ENCODE measurements at regions not wholly inside any gene's neighbourhood (a gene's known extent, or its start where the extent isn't known, plus 50 kb on each side); places are given as distances from the start of the nearest gene placed in this dataset.

- DNase-seq: no peak
Measured at GRCh38 chr10:107733328-107734130, 569.0 kb upstream of the SORCS1 start.

GRCh38 chr10:107732045-107732444 is 567.5 kb upstream of the SORCS1 start:
- DNase-seq: no peak

- DNase-seq: no peak
Measured at GRCh38 chr10:107728807-107729206, 564.3 kb upstream of the SORCS1 start.

GRCh38 chr10:107727767-107728317 is 563.3 kb upstream of the SORCS1 start:
- DNase-seq: no peak

- DNase-seq: no peak
Measured at GRCh38 chr10:107718864-107719263, 554.4 kb upstream of the SORCS1 start.

- DNase-seq: no peak
Measured at GRCh38 chr10:107717046-107717445, 552.5 kb upstream of the SORCS1 start.

GRCh38 chr10:107715565-107715964 is 551.1 kb upstream of the SORCS1 start:
- DNase-seq: no peak

GRCh38 chr10:107708981-107709380 is 544.5 kb upstream of the SORCS1 start:
- DNase-seq: no peak

GRCh38 chr10:107706096-107706725 is 541.7 kb upstream of the SORCS1 start:
- DNase-seq: no peak

- no peak for DNase-seq
Measured at GRCh38 chr10:107701943-107702342, 537.4 kb upstream of the SORCS1 start.

GRCh38 chr10:107692072-107692471 is 527.6 kb upstream of the SORCS1 start:
- DNase-seq: peak; percentile 35

- DNase-seq: peak; percentile 76
Measured at GRCh38 chr10:107689323-107689722, 524.8 kb upstream of the SORCS1 start.

GRCh38 chr10:107687701-107688100 is 523.2 kb upstream of the SORCS1 start:
- DNase-seq: peak; percentile 25

- peak; percentile 3 for DNase-seq
Measured at GRCh38 chr10:107686095-107686494, 521.6 kb upstream of the SORCS1 start.

- no peak for DNase-seq
Measured at GRCh38 chr10:107671960-107672359, 507.5 kb upstream of the SORCS1 start.

GRCh38 chr10:107666214-107666613 is 501.7 kb upstream of the SORCS1 start:
- DNase-seq: no peak

- DNase-seq: no peak
Measured at GRCh38 chr10:107665459-107665858, 501.0 kb upstream of the SORCS1 start.

GRCh38 chr10:107657851-107658250 is 493.3 kb upstream of the SORCS1 start:
- no peak for DNase-seq

- DNase-seq: no peak
Measured at GRCh38 chr10:107656932-107657331, 492.4 kb upstream of the SORCS1 start.

GRCh38 chr10:107653832-107654287 is 489.4 kb upstream of the SORCS1 start:
- no peak for DNase-seq

GRCh38 chr10:107650939-107651338 is 486.4 kb upstream of the SORCS1 start:
- no peak for DNase-seq

- no peak for DNase-seq
Measured at GRCh38 chr10:107649249-107649648, 484.7 kb upstream of the SORCS1 start.

- no peak for DNase-seq
Measured at GRCh38 chr10:107647462-107647861, 483.0 kb upstream of the SORCS1 start.

- no peak for DNase-seq
Measured at GRCh38 chr10:107631876-107632275, 467.4 kb upstream of the SORCS1 start.
